ENCODE measurements at regions not wholly inside any gene's neighbourhood (a gene's known extent, or its start where the extent isn't known, plus 50 kb on each side); places are given as distances from the start of the nearest gene placed in this dataset.

- no peak for TF ChIP-seq CTCF (IDR thresholded peaks at IDR 0.05; ENCODE audit: insufficient read depth, low read length)
- no peak for TF ChIP-seq POLR2AphosphoS5 (IDR thresholded peaks at IDR 0.05; ENCODE audit: low read depth)
- TF ChIP-seq, protein P1, sequence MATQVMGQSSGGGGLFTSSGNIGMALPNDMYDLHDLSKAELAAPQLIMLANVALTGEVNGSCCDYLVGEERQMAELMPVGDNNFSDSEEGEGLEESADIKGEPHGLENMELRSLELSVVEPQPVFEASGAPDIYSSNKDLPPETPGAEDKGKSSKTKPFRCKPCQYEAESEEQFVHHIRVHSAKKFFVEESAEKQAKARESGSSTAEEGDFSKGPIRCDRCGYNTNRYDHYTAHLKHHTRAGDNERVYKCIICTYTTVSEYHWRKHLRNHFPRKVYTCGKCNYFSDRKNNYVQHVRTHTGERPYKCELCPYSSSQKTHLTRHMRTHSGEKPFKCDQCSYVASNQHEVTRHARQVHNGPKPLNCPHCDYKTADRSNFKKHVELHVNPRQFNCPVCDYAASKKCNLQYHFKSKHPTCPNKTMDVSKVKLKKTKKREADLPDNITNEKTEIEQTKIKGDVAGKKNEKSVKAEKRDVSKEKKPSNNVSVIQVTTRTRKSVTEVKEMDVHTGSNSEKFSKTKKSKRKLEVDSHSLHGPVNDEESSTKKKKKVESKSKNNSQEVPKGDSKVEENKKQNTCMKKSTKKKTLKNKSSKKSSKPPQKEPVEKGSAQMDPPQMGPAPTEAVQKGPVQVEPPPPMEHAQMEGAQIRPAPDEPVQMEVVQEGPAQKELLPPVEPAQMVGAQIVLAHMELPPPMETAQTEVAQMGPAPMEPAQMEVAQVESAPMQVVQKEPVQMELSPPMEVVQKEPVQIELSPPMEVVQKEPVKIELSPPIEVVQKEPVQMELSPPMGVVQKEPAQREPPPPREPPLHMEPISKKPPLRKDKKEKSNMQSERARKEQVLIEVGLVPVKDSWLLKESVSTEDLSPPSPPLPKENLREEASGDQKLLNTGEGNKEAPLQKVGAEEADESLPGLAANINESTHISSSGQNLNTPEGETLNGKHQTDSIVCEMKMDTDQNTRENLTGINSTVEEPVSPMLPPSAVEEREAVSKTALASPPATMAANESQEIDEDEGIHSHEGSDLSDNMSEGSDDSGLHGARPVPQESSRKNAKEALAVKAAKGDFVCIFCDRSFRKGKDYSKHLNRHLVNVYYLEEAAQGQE (IDR thresholded peaks at IDR 0.05; ENCODE audit: insufficient replicate concordance, low read depth), result no peak
Measured at GRCh38 chrX:46070421-46070820, 474.8 kb downstream of the ZNF674 start.
